Adrenal gland (tissue), 5 donors: ENCODE measurements at regions not wholly inside any gene's neighbourhood (a gene's known extent, or its start where the extent isn't known, plus 50 kb on each side); places are given as distances from the start of the nearest gene placed in this dataset.

Experiments
- CTCF ChIP-seq, 6 experiments: fragments of 450-650 bp in 4 of 6; fragments of 200-600 bp in 2 of 6; sonication (generic) in 1 of 6; IDR thresholded peaks; 1 replicate in 5 of 6; 2 replicates in 1 of 6; pipeline versions ENCODE4 v1.5.1 to v1.8.0; 2016 to 2021; ENCODE audit warnings: antibody characterized with exemption in 6 of 6, mild to moderate bottlenecking in 2 of 6, moderate library complexity in 1 of 6
- POLR2A ChIP-seq, 2 donors: fragments of 450-650 bp; IDR thresholded peaks; one replicate each; pipeline ENCODE4 v1.6.1; 2017; ENCODE audit warnings: antibody characterized with exemption in 2 of 2, mild to moderate bottlenecking in 2 of 2, moderate library complexity in 1 of 2
- donor health status: DM: no; HTN: no; CAD: no.

- no peak for TF ChIP-seq POLR2A (IDR thresholded peaks at IDR 0.05)
- TF ChIP-seq CTCF (IDR thresholded peaks at IDR 0.05), result no peak
Observed at GRCh38 chr7:109622320-109622719, 1052.6 kb downstream of the DNAJB9 start.
